Karpas-422 (cell line): ENCODE measurements at regions not wholly inside any gene's neighbourhood (a gene's known extent, or its start where the extent isn't known, plus 50 kb on each side); places are given as distances from the start of the nearest gene placed in this dataset.
"Not testable (repeated sequence)": the region's sequence is repeated elsewhere in the genome, so short reads cannot be mapped to it uniquely, and the experiment has no call there.

Source experiments
- DNase-seq: peaks from one replicate; pipeline ENCODE4 v3.0.0-alpha.2; 2015
- H2AFZ ChIP-seq: fragments of 200-600 bp; sonication (generic); 2 replicates; pipeline ENCODE4 v1.6.1; 2014; ENCODE audit warnings: antibody characterized with exemption, low read length, mixed read lengths
- H3K27ac ChIP-seq: fragments of 200-600 bp; sonication (generic); 2 replicates; pipeline ENCODE4 v1.5.1; 2014; ENCODE audit warnings: mild to moderate bottlenecking, low read length, moderate library complexity
- H3K27me3 ChIP-seq: fragments of 200-600 bp; sonication (generic); 2 replicates; pipeline ENCODE4 v1.6.1; 2014; ENCODE audit warnings: low read length, mixed read lengths
- H3K36me3 ChIP-seq: fragments of 200-600 bp; sonication (generic); 2 replicates; pipeline ENCODE4 v1.6.1; 2014; ENCODE audit warnings: low read length, mixed read lengths; ENCODE audit not compliant: insufficient read depth
- H3K4me1 ChIP-seq: fragments of 200-600 bp; sonication (generic); 2 replicates; pipeline ENCODE4 v1.6.1; 2014; ENCODE audit warnings: mild to moderate bottlenecking, low read length, mixed read lengths
- H3K4me2 ChIP-seq: fragments of 200-600 bp; sonication (generic); 2 replicates; pipeline ENCODE4 v1.6.1; 2014; ENCODE audit warnings: low read length, low read depth, mild to moderate bottlenecking; ENCODE audit not compliant: poor library complexity, severe bottlenecking
- H3K4me3 ChIP-seq: fragments of 200-600 bp; sonication (generic); 2 replicates; pipeline ENCODE4 v1.5.1; 2014; ENCODE audit warnings: mild to moderate bottlenecking, antibody characterized with exemption, low read length, mixed read lengths
- H3K79me2 ChIP-seq: fragments of 200-600 bp; sonication (generic); 2 replicates; pipeline ENCODE4 v1.6.1; 2014; ENCODE audit warnings: mild to moderate bottlenecking, low read length, mixed read lengths
- H3K9ac ChIP-seq: fragments of 200-600 bp; sonication (generic); 2 replicates; pipeline ENCODE4 v1.6.0; 2014; ENCODE audit warnings: low read length
- H3K9me2 ChIP-seq: fragments of 200-600 bp; sonication (generic), shearing (Covaris generic); replicated peaks from 2 replicates; pipeline ENCODE4 v1.6.0; 2014; ENCODE audit warnings: mild to moderate bottlenecking, low read length, moderate library complexity; ENCODE audit not compliant: insufficient read depth
- H3K9me3 ChIP-seq: fragments of 300-700, 200-600 bp; sonication (generic); 2 replicates; pipeline ENCODE4 v1.6.1; 2014; ENCODE audit warnings: low read length, mixed read lengths
- H4K20me1 ChIP-seq: fragments of 200-600 bp; sonication (generic); 2 replicates; pipeline ENCODE4 v1.6.1; 2014; ENCODE audit warnings: mild to moderate bottlenecking, antibody characterized with exemption, low read length, low read depth; ENCODE audit not compliant: insufficient read depth

GRCh38 chr18:42378854-42379253, 423.8 kb downstream of the PIK3C3 start:
- DNase-seq, H3K27me3 ChIP-seq: not testable (repeated sequence)

DNA sequence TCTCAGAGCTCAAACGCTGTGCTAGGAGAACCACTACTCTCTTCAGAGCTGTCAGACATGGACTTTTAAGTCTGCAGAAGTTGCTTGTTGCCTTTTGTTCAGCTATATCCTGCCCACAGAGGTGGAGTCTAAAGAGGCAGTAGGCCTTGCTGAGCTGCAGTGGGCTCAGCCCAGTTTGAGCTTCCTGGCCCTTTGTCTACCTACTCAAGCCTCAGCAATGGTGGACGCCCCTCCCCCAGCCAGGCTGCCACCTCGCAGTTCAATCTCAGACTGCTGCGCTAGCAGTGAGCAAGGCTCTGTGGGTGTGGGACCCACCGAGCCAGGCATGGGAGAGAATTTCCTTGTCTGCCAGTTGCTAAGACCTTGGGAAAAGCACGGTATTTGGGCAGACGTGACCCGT, 426.2 kb downstream of the PIK3C3 start:
- H3K27me3 ChIP-seq, H3K9me2 ChIP-seq, DNase-seq, H3K27ac ChIP-seq, H3K4me3 ChIP-seq, H3K4me2 ChIP-seq, H2AFZ ChIP-seq, H3K9me3 ChIP-seq, H4K20me1 ChIP-seq, H3K36me3 ChIP-seq, H3K4me1 ChIP-seq, H3K9ac ChIP-seq, H3K79me2 ChIP-seq: not testable (repeated sequence)

More at GRCh38 chr18:42378854-42379253, 423.8 kb downstream of the PIK3C3 start:
- not testable (repeated sequence) for H3K4me2 ChIP-seq, H2AFZ ChIP-seq, H3K4me1 ChIP-seq, H3K9me2 ChIP-seq, H3K9ac ChIP-seq, H3K4me3 ChIP-seq, H3K36me3 ChIP-seq, H4K20me1 ChIP-seq, H3K9me3 ChIP-seq, H3K79me2 ChIP-seq, H3K27ac ChIP-seq

- H3K4me2 ChIP-seq: no peak overlapping the region
- H3K27me3 ChIP-seq: no peaks in the 10 kb centered on the region
- no peak for DNase-seq
- no peaks in the 10 kb centered on the region for H3K9me2 ChIP-seq
- no peaks in the 10 kb centered on the region for H3K36me3 ChIP-seq
- H3K4me3 ChIP-seq: no peak overlapping the region
- no peak overlapping the region for H2AFZ ChIP-seq
- H3K9me3 ChIP-seq: no peaks in the 10 kb centered on the region
- H3K4me1 ChIP-seq: no peaks in the 10 kb centered on the region
- H3K9ac ChIP-seq: no peak overlapping the region
- no peaks in the 10 kb centered on the region for H3K79me2 ChIP-seq
- no peaks in the 10 kb centered on the region for H4K20me1 ChIP-seq
- no peak overlapping the region for H3K27ac ChIP-seq
Observed at GRCh38 chr18:42392416-42392815, 437.4 kb downstream of the PIK3C3 start.

- Histone ChIP-seq H3K4me3 (no peak overlapping the region), H4K20me1 (no peaks in the 10 kb centered on the region), H3K27ac (no peak overlapping the region), H2AFZ (no peak overlapping the region), H3K36me3 (no peaks in the 10 kb centered on the region), H3K27me3 (no peaks in the 10 kb centered on the region), H3K79me2 (no peaks in the 10 kb centered on the region), H3K9ac (no peak overlapping the region), H3K9me2 (no peaks in the 10 kb centered on the region), H3K9me3 (no peaks in the 10 kb centered on the region), H3K4me1 (no peaks in the 10 kb centered on the region), H3K4me2 (no peak overlapping the region)
- DNase-seq: no peak
Observed at GRCh38 chr18:42392926-42393325, 437.9 kb downstream of the PIK3C3 start.

- Histone ChIP-seq H3K9ac (no peak overlapping the region), H3K9me3 (no peaks in the 10 kb centered on the region), H3K9me2 (no peaks in the 10 kb centered on the region), H3K27me3 (no peaks in the 10 kb centered on the region), H3K27ac (no peak overlapping the region), H3K79me2 (no peaks in the 10 kb centered on the region), H3K4me3 (no peak overlapping the region), H2AFZ (no peak overlapping the region), H4K20me1 (no peaks in the 10 kb centered on the region), H3K36me3 (no peaks in the 10 kb centered on the region), H3K4me1 (no peaks in the 10 kb centered on the region), H3K4me2 (no peak overlapping the region)
- no peak for DNase-seq
Observed at GRCh38 chr18:42394238-42394637, 439.2 kb downstream of the PIK3C3 start.

DNA sequence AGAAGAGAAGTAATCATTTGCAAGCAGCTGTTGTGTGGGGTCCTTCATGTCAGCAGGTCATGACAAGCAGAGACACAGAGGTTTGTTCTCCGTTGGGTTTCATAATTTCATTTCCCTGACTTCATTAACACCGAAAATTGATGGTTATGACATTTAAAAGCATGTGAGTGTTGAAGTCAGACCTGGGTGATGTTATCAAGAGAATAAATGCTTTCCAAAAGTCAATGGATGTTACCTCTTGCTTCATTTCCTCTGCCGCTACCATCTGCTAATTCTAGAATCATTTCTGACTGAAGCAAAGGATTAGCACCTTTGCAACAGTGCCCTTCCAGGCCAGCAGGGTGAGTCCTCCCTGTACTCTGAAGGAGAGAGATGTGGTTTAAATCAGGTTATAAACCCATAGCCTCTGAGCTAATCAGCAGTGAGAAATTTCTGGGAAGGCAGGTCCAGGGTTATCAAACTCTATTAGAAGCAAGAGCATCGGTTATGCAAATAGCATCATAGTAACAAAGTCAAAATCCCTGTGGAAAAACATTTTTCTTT, 446.2 kb downstream of the PIK3C3 start:
- Histone ChIP-seq H3K27me3 (no peaks in the 10 kb centered on the region), H3K4me1 (no peaks in the 10 kb centered on the region), H3K4me3 (no peak overlapping the region), H3K9ac (no peak overlapping the region), H3K27ac (no peak overlapping the region), H3K9me3 (no peaks in the 10 kb centered on the region), H3K79me2 (no peaks in the 10 kb centered on the region), H3K4me2 (no peak overlapping the region), H4K20me1 (no peaks in the 10 kb centered on the region), H3K9me2 (no peaks in the 10 kb centered on the region), H3K36me3 (no peaks in the 10 kb centered on the region), H2AFZ (no peak overlapping the region)
- no peak for DNase-seq

DNA sequence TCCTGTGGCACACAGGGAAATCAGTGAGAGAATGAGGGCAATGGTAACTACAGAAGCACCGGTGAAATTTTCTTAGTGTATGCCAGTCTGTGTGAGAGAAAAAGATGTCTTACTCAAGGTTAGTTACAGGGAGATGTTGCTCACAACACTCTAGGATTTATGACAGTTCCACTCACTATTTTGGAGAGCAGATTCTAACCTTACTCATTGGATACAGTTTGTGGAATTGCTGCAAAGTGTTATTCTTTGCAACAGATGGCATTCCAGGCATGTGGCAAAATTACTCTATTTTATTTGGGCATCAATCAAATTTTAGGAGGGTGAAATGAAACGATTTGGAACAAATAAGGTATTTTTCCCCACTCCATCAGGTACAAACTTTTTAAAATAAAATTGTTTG, 449.1 kb downstream of the PIK3C3 start:
- no peaks in the 10 kb centered on the region for H3K4me1 ChIP-seq
- H3K27ac ChIP-seq: no peak overlapping the region
- H3K4me3 ChIP-seq: no peak overlapping the region
- H2AFZ ChIP-seq: no peak overlapping the region
- no peaks in the 10 kb centered on the region for H3K27me3 ChIP-seq
- H3K9me3 ChIP-seq: no peaks in the 10 kb centered on the region
- H3K36me3 ChIP-seq: no peaks in the 10 kb centered on the region
- DNase-seq: no peak
- H4K20me1 ChIP-seq: no peaks in the 10 kb centered on the region
- no peak overlapping the region for H3K4me2 ChIP-seq
- H3K79me2 ChIP-seq: no peaks in the 10 kb centered on the region
- no peaks in the 10 kb centered on the region for H3K9me2 ChIP-seq
- no peak overlapping the region for H3K9ac ChIP-seq

DNA sequence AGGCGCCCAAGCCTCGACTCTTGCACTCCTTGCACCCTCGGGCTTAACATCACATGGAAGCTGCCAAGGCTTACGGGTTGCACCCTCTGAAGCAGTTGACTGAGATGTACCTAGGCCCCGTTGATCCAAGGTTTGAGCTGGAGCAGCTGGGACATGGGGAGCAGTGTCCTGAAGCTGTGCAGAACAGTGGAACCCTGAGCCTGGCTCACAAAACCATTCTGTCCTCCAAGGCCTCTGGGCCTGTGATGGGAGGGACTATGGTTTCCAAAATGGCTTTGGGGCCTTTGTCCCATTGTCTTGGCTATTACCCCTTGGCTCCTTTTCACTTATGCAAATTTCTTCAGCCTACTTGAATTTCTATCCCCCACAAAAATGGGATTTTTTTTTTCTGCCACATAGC, 454.0 kb downstream of the PIK3C3 start:
- Histone ChIP-seq H3K27me3 (no peaks in the 10 kb centered on the region), H3K4me1 (no peaks in the 10 kb centered on the region), H3K9ac (no peak overlapping the region), H3K9me3 (no peaks in the 10 kb centered on the region), H3K79me2 (no peaks in the 10 kb centered on the region), H4K20me1 (no peaks in the 10 kb centered on the region), H3K9me2 (no peaks in the 10 kb centered on the region), H3K4me3 (no peak overlapping the region), H3K27ac (no peak overlapping the region), H2AFZ (no peak overlapping the region), H3K36me3 (no peaks in the 10 kb centered on the region), H3K4me2 (no peak overlapping the region)
- DNase-seq: no peak

DNA sequence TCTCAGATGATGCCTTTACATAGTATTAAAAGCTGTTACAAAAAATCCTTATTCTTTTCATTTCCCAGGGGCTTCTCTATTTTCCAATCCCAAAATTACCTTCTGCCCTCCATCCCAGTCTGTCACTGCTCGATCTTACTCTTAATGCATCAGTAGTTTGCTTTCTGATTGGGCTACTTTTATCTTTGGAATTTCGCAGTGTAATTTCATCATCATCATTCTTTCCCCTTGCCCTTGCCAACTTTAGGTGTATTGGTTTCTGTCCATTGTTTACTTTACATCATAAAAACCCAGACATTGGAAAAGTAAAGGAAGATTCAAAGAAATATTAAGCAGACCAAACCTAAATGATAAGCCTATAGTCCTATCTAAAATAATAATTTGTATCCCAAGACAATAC, 457.2 kb downstream of the PIK3C3 start:
- no peak for DNase-seq
- Histone ChIP-seq H3K27me3 (no peaks in the 10 kb centered on the region), H3K27ac (no peak overlapping the region), H3K9me3 (no peaks in the 10 kb centered on the region), H3K9ac (no peak overlapping the region), H4K20me1 (no peaks in the 10 kb centered on the region), H3K36me3 (no peaks in the 10 kb centered on the region), H3K4me2 (no peak overlapping the region), H3K9me2 (no peaks in the 10 kb centered on the region), H3K4me1 (no peaks in the 10 kb centered on the region), H2AFZ (no peak overlapping the region), H3K79me2 (no peaks in the 10 kb centered on the region), H3K4me3 (no peak overlapping the region)
